SK-N-DZ (cell line): ENCODE measurements at regions not wholly inside any gene's neighbourhood (a gene's known extent, or its start where the extent isn't known, plus 50 kb on each side); places are given as distances from the start of the nearest gene placed in this dataset.

Source experiments
- small RNA-seq, 2 experiments: library from RNA; depleted of rRNA; stranded (forward); fragments of <200 nt; gene quantifications; one replicate each; pipeline ENCODE3, GENCODE V24; 2014

Small RNA genes lying in the stretch of these regions (small RNA-seq; reads per million reads assigned to genes)
- gene RNU6-774P, result 0 reads per million in 2 experiments
